SU-DHL-6 (cell line): ENCODE measurements at regions not wholly inside any gene's neighbourhood (a gene's known extent, or its start where the extent isn't known, plus 50 kb on each side); places are given as distances from the start of the nearest gene placed in this dataset.

Experiments
- EZH2phosphoT487 ChIP-seq: fragments of 200-600 bp; sonication (generic), shearing (Covaris generic); conservative IDR thresholded peaks from 2 replicates; pipeline ENCODE4 v1.6.1; 2018; ENCODE audit warnings: mild to moderate bottlenecking, antibody characterized with exemption, low read length, moderate library complexity, mixed read lengths
- TF ChIP-seq, protein P1 (sequence below): fragments of 200-600 bp; sonication (generic); IDR thresholded peaks from one replicate; pipeline ENCODE4 v1.5.1; 2017; ENCODE audit warnings: antibody characterized with exemption, mild to moderate bottlenecking, low read length, moderate library complexity; ENCODE audit not compliant: insufficient read depth, poor library complexity, severe bottlenecking

DNA sequence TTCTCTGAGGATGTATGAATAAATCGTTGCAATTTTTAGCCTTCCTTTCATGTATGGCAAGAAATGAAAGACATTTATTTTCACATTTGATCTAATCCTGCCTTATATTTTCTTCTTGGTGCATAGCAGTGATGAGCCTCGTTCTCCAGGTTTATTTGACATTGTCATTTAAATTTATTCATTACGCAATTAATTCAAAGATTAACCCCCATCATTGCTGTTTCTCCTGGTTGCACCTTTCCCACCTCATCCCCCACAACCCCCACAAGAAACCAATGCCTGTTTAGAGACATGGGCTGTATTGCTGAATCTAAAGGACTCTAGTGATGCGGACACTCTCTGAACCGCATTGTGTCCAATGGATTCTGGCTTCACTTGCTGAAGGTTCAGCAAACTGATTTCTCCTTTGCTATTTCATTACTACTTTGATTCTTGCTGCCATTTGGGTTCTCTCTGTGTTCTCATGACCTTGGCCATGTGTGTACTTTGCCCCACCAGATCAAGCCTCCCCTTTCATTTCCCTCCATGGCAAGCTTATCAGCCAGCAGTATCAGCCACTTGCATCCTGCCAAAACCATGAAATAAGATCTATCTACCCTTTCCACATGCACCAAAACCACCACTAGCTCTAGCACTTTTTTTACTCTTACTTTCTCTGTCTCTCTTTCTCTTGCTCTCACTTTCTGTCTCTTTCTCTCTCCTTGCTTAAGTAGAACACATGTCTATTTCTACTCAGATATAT, 382.7 kb downstream of the GBE1 start:
- TF ChIP-seq, protein P1, sequence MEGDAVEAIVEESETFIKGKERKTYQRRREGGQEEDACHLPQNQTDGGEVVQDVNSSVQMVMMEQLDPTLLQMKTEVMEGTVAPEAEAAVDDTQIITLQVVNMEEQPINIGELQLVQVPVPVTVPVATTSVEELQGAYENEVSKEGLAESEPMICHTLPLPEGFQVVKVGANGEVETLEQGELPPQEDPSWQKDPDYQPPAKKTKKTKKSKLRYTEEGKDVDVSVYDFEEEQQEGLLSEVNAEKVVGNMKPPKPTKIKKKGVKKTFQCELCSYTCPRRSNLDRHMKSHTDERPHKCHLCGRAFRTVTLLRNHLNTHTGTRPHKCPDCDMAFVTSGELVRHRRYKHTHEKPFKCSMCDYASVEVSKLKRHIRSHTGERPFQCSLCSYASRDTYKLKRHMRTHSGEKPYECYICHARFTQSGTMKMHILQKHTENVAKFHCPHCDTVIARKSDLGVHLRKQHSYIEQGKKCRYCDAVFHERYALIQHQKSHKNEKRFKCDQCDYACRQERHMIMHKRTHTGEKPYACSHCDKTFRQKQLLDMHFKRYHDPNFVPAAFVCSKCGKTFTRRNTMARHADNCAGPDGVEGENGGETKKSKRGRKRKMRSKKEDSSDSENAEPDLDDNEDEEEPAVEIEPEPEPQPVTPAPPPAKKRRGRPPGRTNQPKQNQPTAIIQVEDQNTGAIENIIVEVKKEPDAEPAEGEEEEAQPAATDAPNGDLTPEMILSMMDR, result no peak
- TF ChIP-seq EZH2phosphoT487, result no peak
